K562 (cell line): ENCODE measurements at regions not wholly inside any gene's neighbourhood (a gene's known extent, or its start where the extent isn't known, plus 50 kb on each side); places are given as distances from the start of the nearest gene placed in this dataset.

Experiments used
- ATAC-seq: fragments of 200-7000 bp; cut with Tn5 transposase; 3 replicates; pipeline ENCODE4 v1.9.1; 2020; ENCODE audit warnings: moderate library complexity
- BruUV-seq: library from RNA; stranded (reverse); fragments of 400-500 nt; replicated peaks from 2 replicates; lab custom pipeline; 2021; lab: Mats Ljungman, UMichigan
- CTCF ChIA-PET: fragments of 300-600 bp; formaldehyde crosslinking; extraction: SDS; loops from one replicate; lab custom pipeline; 2021; ENCODE audit warnings: low intra/inter-chr PET ratio; lab: Yijun Ruan, JAX
- POLR2A ChIA-PET: fragments of 300-600, 350-650 bp; sonication (Branson Sonifier 250); formaldehyde crosslinking; extraction: SDS; loops from one replicate; lab custom pipeline; 2021; ENCODE audit warnings: antibody characterized with exemption, inconsistent platforms; lab: Yijun Ruan, JAX
- DNase-seq, 4 experiments: peaks; one replicate each; pipeline versions ENCODE4 v3.0.0 to v3.0.0-alpha.2; 2011 to 2018; ENCODE audit warnings: low spot score in 3 of 4, mixed read lengths in 3 of 4; ENCODE audit errors: extremely low read depth in 1 of 4
- FAIRE-seq: peaks from 2 replicates; lab custom pipeline; 2011; peaks lifted over from hg19 to GRCh38; lab: Jason Lieb, UNC
- H2AFZ ChIP-seq: 2 replicates; pipeline ENCODE4 v1.6.0; 2011; ENCODE audit warnings: low read depth, low read length, control low read depth, inconsistent platforms
- H3K27ac ChIP-seq: fragments of 200-600 bp; 3 replicates; pipeline ENCODE4 v1.8.0; 2011; ENCODE audit warnings: low read depth, mild to moderate bottlenecking, control low read depth, inconsistent platforms, low read length, moderate library complexity, mixed read lengths; ENCODE audit errors: extremely low read depth
- H3K27me3 ChIP-seq, 2 experiments: fragments of 300-600 bp in 1 of 2; 2 replicates in 1 of 2; 3 replicates in 1 of 2; pipeline versions ENCODE4 v1.6.0 to v1.8.0; 2011; ENCODE audit warnings: inconsistent platforms in 2 of 2, low read length in 2 of 2, mild to moderate bottlenecking in 1 of 2, mixed read lengths in 1 of 2, moderate library complexity in 1 of 2; ENCODE audit not compliant: control insufficient read depth in 2 of 2, insufficient read depth in 2 of 2
- H3K36me3 ChIP-seq: fragments of 300-600 bp; 3 replicates; pipeline ENCODE4 v1.8.0; 2011; ENCODE audit warnings: mild to moderate bottlenecking, low read length, inconsistent platforms; ENCODE audit not compliant: control insufficient read depth, insufficient read depth
- H3K4me1 ChIP-seq, 2 experiments: fragments of 200-600 bp in 1 of 2; replicated peaks in 1 of 2; 2 replicates in 1 of 2; 3 replicates in 1 of 2; pipeline versions ENCODE4 v1.5.1 to v1.8.0; 2011; ENCODE audit warnings: inconsistent platforms in 2 of 2, low read length in 2 of 2, mild to moderate bottlenecking in 1 of 2, mixed read lengths in 1 of 2, moderate library complexity in 1 of 2; ENCODE audit not compliant: control insufficient read depth in 2 of 2, insufficient read depth in 2 of 2
- H3K4me2 ChIP-seq: 2 replicates; pipeline ENCODE4 v1.6.1; 2011; ENCODE audit warnings: low read length, control low read depth, inconsistent platforms, mixed read lengths; ENCODE audit not compliant: insufficient read depth
- H3K4me3 ChIP-seq: fragments of 200-600 bp; sonication (generic), shearing (Covaris generic); 2 replicates; pipeline ENCODE4 v1.5.1; 2016; ENCODE audit warnings: control low read depth, inconsistent platforms
- H3K79me2 ChIP-seq: fragments of 200-600 bp; 3 replicates; pipeline ENCODE4 v1.8.0; 2011; ENCODE audit warnings: low read length, inconsistent platforms; ENCODE audit not compliant: control insufficient read depth, insufficient read depth
- H3K9ac ChIP-seq, 2 experiments: 2 replicates each; pipeline versions ENCODE4 v1.6.0 to v1.6.1; 2011; ENCODE audit warnings: low read depth in 2 of 2, low read length in 2 of 2, control low read depth in 1 of 2, inconsistent platforms in 1 of 2, mild to moderate bottlenecking in 1 of 2, mixed read lengths in 1 of 2; ENCODE audit not compliant: insufficient read depth in 1 of 2
- H3K9me1 ChIP-seq: one replicate; pipeline ENCODE4 v1.6.0; 2011; ENCODE audit warnings: inconsistent platforms, mild to moderate bottlenecking, low read length, moderate library complexity; ENCODE audit not compliant: control insufficient read depth, insufficient read depth
- H3K9me3 ChIP-seq: replicated peaks from 2 replicates; pipeline ENCODE4 v1.5.1; 2011; ENCODE audit warnings: low read depth, low read length, inconsistent platforms; ENCODE audit not compliant: control insufficient read depth, insufficient read depth
- H4K20me1 ChIP-seq: replicated peaks from 2 replicates; pipeline ENCODE4 v1.6.1; 2011; ENCODE audit warnings: low read length, inconsistent platforms, mixed read lengths; ENCODE audit not compliant: control insufficient read depth, insufficient read depth
- CBX3 ChIP-seq, 2 experiments: IDR thresholded peaks; 1 replicate in 1 of 2; 2 replicates in 1 of 2; pipeline ENCODE4 v1.6.1; 2012; ENCODE audit warnings: inconsistent platforms in 2 of 2, low read length in 2 of 2, borderline replicate concordance in 1 of 2, control low read depth in 1 of 2
- CEBPB ChIP-seq: fragments of 450-650 bp; IDR thresholded peaks from 2 replicates; pipeline ENCODE4 v1.6.1; 2016; ENCODE audit warnings: missing genetic modification characterization, missing compliant biosample characterization
- E2F1 ChIP-seq: sonication (generic); formaldehyde crosslinking; IDR thresholded peaks from 2 replicates; pipeline ENCODE4 v1.8.1; 2023; ENCODE audit warnings: mild to moderate bottlenecking, missing genetic modification reagents, moderate library complexity
- ILK ChIP-seq: fragments of 450-650 bp; IDR thresholded peaks from 2 replicates; pipeline ENCODE4 v1.6.1; 2016; ENCODE audit warnings: missing genetic modification characterization, low read depth, mild to moderate bottlenecking, missing compliant biosample characterization, moderate library complexity, borderline replicate concordance
- KDM4B ChIP-seq, 2 experiments: fragments of 450-650 bp in 1 of 2; sonication (generic) in 1 of 2; IDR thresholded peaks; 2 replicates each; pipeline ENCODE4 v1.6.1; 2016 to 2017; ENCODE audit warnings: borderline replicate concordance in 2 of 2, antibody characterized with exemption in 1 of 2, low read depth in 1 of 2, mild to moderate bottlenecking in 1 of 2
- NONO ChIP-seq, 2 experiments: fragments of 200-400 bp in 1 of 2; fragments of 450-650 bp in 1 of 2; formaldehyde crosslinking in 1 of 2; IDR thresholded peaks; 2 replicates each; pipeline ENCODE4 v1.6.1; 2017; ENCODE audit warnings: low read depth in 2 of 2, mild to moderate bottlenecking in 2 of 2, moderate library complexity in 2 of 2, low read length in 1 of 2
- ZBTB1 ChIP-seq: sonication (generic); formaldehyde crosslinking; IDR thresholded peaks from 2 replicates; pipeline ENCODE4 v1.8.1; 2023; ENCODE audit warnings: missing genetic modification reagents, low read depth, mild to moderate bottlenecking, borderline replicate concordance
- ZC3H8 ChIP-seq: fragments of 450-650 bp; IDR thresholded peaks from 2 replicates; pipeline ENCODE4 v1.6.1; 2017
- ZKSCAN3 ChIP-seq: fragments of 250-450 bp; sonication (Bioruptor Pico); IDR thresholded peaks from 2 replicates; pipeline ENCODE4 v1.4.0; 2020
- ZMIZ1 ChIP-seq, 2 experiments: fragments of 150-350 bp in 1 of 2; IDR thresholded peaks; 2 replicates each; pipeline ENCODE4 v1.6.1; 2012 to 2016; ENCODE audit warnings: low read depth in 2 of 2, low read length in 2 of 2, mild to moderate bottlenecking in 1 of 2, moderate library complexity in 1 of 2
- ZNF280A ChIP-seq: fragments of 450-650 bp; IDR thresholded peaks from 2 replicates; pipeline ENCODE4 v1.6.1; 2018; ENCODE audit warnings: mild to moderate bottlenecking, low read depth; ENCODE audit not compliant: partially characterized antibody
- ZNF639 ChIP-seq, 2 experiments: fragments of 200-800 bp in 1 of 2; sonication (Bioruptor generic) in 1 of 2; sonication (generic) in 1 of 2; formaldehyde crosslinking in 1 of 2; IDR thresholded peaks in 1 of 2; conservative IDR thresholded peaks in 1 of 2; 2 replicates each; pipeline versions ENCODE4 v1.5.0 to v1.6.1; 2016 to 2020; ENCODE audit warnings: missing compliant biosample characterization in 1 of 2, missing genetic modification characterization in 1 of 2, missing genetic modification reagents in 1 of 2
- WGBS: fragments of 100-300 bp; shearing (Covaris generic); methylation state at CpG from one replicate; pipeline ENCODE4 v1.1.6; 2016; ENCODE audit warnings: low coverage, mixed read lengths; ENCODE audit not compliant: insufficient coverage; ENCODE audit errors: missing lambda C conversion rate; 5-methylcytosine and 5-hydroxymethylcytosine counted together
- in situ Hi-C: fragments of 300-500 bp; cut with MboI; formaldehyde crosslinking; loops from 4 replicates; pipeline ENCODE4 v1.15.0; 2018; ENCODE audit warnings: inconsistent platforms, mixed read lengths
- intact Hi-C: fragments of 100-400 bp; cut with micrococcal nuclease; formaldehyde crosslinking; loops from 2 replicates; pipeline ENCODE4 v1.14.2; 2022

GRCh38 chr10:131727560-131727959, 173.2 kb upstream of the PPP2R2D start:
- Histone ChIP-seq H3K27ac (no peak overlapping the region), H3K4me2 (no peak overlapping the region), H3K4me1 (no peaks in the 10 kb centered on the region), H4K20me1 (no peaks in the 10 kb centered on the region), H3K36me3 (no peaks in the 10 kb centered on the region), H3K9me1 (no peaks in the 10 kb centered on the region), H2AFZ (no peak overlapping the region), H3K9ac (no peak overlapping the region), H3K9me3 (no peaks in the 10 kb centered on the region), H3K27me3 (peaks cover 3 to 72% of the 10 kb centered on the region in 2 experiments; a peak in 3 of 5 replicates), H3K4me3 (no peak overlapping the region), H3K79me2 (no peaks in the 10 kb centered on the region)
- FAIRE-seq (no peak), ATAC-seq (no peak), DNase-seq (no peak)
- WGBS, result 4% methylated on average over 9 of the region's 12 CpGs
- TF ChIP-seq ZKSCAN3 (CRISPR knock-in tag) (no peak), E2F1 (CRISPR knock-in tag) (no peak), ILK (tag) (no peak), ZBTB1 (CRISPR knock-in tag) (no peak), ZMIZ1 (IDR thresholded peaks at IDR 0.05; ENCODE audit: low read depth in 2 of 2, low read length in 2 of 2) (no peak), ZNF639 (CRISPR knock-in tag; conservative IDR thresholded peaks at IDR 0.05 in 1 of 2, IDR thresholded peaks at IDR 0.05 in 1 of 2) (no peak), NONO (IDR thresholded peaks at IDR 0.05; ENCODE audit: low read depth in 2 of 2, low read length in 1 of 2) (no peak), CEBPB (tag) (no peak), CBX3 (IDR thresholded peaks at IDR 0.05; ENCODE audit: borderline replicate concordance in 1 of 2, low read length in 2 of 2) (no peak), KDM4B (IDR thresholded peaks at IDR 0.05; ENCODE audit: borderline replicate concordance in 2 of 2, low read depth in 1 of 2) (no peak), ZNF280A (no peak), ZC3H8 (no peak)
- CTCF ChIA-PET, result no interaction called here
- intact Hi-C loops (no loop called here), in situ Hi-C loops (no loop called here)
- POLR2A ChIA-PET, result no interaction called here
- no TSS peak for BruUV-seq
